CD4-positive, alpha-beta T cell (primary cell): ENCODE measurements at regions not wholly inside any gene's neighbourhood (a gene's known extent, or its start where the extent isn't known, plus 50 kb on each side); places are given as distances from the start of the nearest gene placed in this dataset.

Experiments
- ATAC-seq: fragments of 200-7000 bp; cut with Tn5 transposase; one replicate; pipeline ENCODE4 v1.10.0; 2022; ENCODE audit warnings: mild to moderate bottlenecking; ENCODE audit not compliant: poor library complexity
- CTCF ChIA-PET: fragments of 350-600 bp; sonication (Branson Sonifier 250); formaldehyde crosslinking; loops from one replicate; lab custom pipeline; 2021; ENCODE audit warnings: antibody characterized with exemption, inconsistent platforms; lab: Charles Lee
- POLR2A ChIA-PET: fragments of 350-600 bp; sonication (Branson Sonifier 250); formaldehyde crosslinking; loops from one replicate; lab custom pipeline; 2021; ENCODE audit warnings: antibody characterized with exemption, inconsistent platforms; lab: Charles Lee
- DNase-seq, 14 experiments: peaks; one replicate each; pipeline ENCODE4 v3.0.0-alpha.2; 2013 to 2020; ENCODE audit warnings: mixed read lengths in 2 of 14
- H3K27ac ChIP-seq, 2 donors: one replicate each; pipeline versions ENCODE4 v1.5.1 to v1.7.0; 2013; ENCODE audit warnings: low read length in 2 of 2, low read depth in 1 of 2, mild to moderate bottlenecking in 1 of 2
- H3K27me3 ChIP-seq, 2 experiments: 1 replicate in 1 of 2; 2 replicates in 1 of 2; pipeline versions ENCODE4 v1.6.1 to v1.7.0; 2013; ENCODE audit warnings: low read length in 2 of 2, control low read depth in 1 of 2, mild to moderate bottlenecking in 1 of 2, moderate library complexity in 1 of 2; ENCODE audit not compliant: insufficient read depth in 2 of 2, control insufficient read depth in 1 of 2
- H3K36me3 ChIP-seq: one replicate; pipeline ENCODE4 v1.6.1; 2013; ENCODE audit warnings: low read length, control low read depth; ENCODE audit not compliant: insufficient read depth
- H3K4me1 ChIP-seq: one replicate; pipeline ENCODE4 v1.6.1; 2013; ENCODE audit warnings: low read length, control low read depth; ENCODE audit not compliant: insufficient read depth
- H3K4me3 ChIP-seq: one replicate; pipeline ENCODE4 v1.5.1; 2013; ENCODE audit warnings: mild to moderate bottlenecking, low read length, moderate library complexity
- H3K9me3 ChIP-seq, 2 experiments: 1 replicate in 1 of 2; 2 replicates in 1 of 2; pipeline versions ENCODE4 v1.6.1 to v1.7.0; 2013; ENCODE audit warnings: low read length in 2 of 2, mild to moderate bottlenecking in 2 of 2, control low read depth in 1 of 2, moderate library complexity in 1 of 2; ENCODE audit not compliant: control insufficient read depth in 1 of 2, insufficient read depth in 1 of 2
- H3K27ac Mint-ChIP-seq: one replicate; pipeline ENCODE4 v1.8.0; 2020; ENCODE audit warnings: mixed read lengths
- H3K27me3 Mint-ChIP-seq: one replicate; pipeline ENCODE4 v1.8.0; 2021; ENCODE audit warnings: mixed read lengths
- H3K36me3 Mint-ChIP-seq: one replicate; pipeline ENCODE4 v1.8.0; 2021; ENCODE audit warnings: low read depth, mixed read lengths
- H3K4me1 Mint-ChIP-seq: one replicate; pipeline ENCODE4 v1.8.0; 2021; ENCODE audit warnings: low read depth, mixed read lengths
- H3K4me3 Mint-ChIP-seq: one replicate; pipeline ENCODE4 v1.8.0; 2020; ENCODE audit warnings: mild to moderate bottlenecking, mixed read lengths
- H3K9me3 Mint-ChIP-seq: one replicate; pipeline ENCODE4 v1.8.0; 2020; ENCODE audit warnings: mixed read lengths
- intact Hi-C, 2 experiments: fragments of 100-400 bp; cut with DNase I in 1 of 2; cut with micrococcal nuclease in 1 of 2; formaldehyde crosslinking; loops; one replicate each; pipeline versions ENCODE4 v1.15.1 to v1.9.0; 2023 to 2025; cut with DNase I, micrococcal nuclease
- TF ChIP-seq, protein P1 (sequence below): fragments of 200-600 bp; IDR thresholded peaks from one replicate; pipeline ENCODE4 v1.8.0; 2022; ENCODE audit warnings: antibody characterized with exemption, mild to moderate bottlenecking

GRCh38 chr2:123103902-123104301, 921.2 kb upstream of the CNTNAP5 start:
- ChIA-PET CTCF (no interaction called here), POLR2A (no interaction called here)
- Histone ChIP-seq H3K36me3 (no peaks in the 10 kb centered on the region), H3K4me3 (no peak overlapping the region), H3K4me1 (no peaks in the 10 kb centered on the region), H3K27me3 (no peaks in the 10 kb centered on the region), H3K27ac (no peak overlapping the region), H3K9me3 (peaks cover 0 to 7% of the 10 kb centered on the region in 2 experiments)
- H3K4me1 Mint-ChIP-seq = no peaks in the 10 kb centered on the region
- H3K4me3 Mint-ChIP-seq = no peak overlapping the region
- no peaks in the 10 kb centered on the region for H3K36me3 Mint-ChIP-seq
- ATAC-seq (no peak), DNase-seq (no peak)
- no peak overlapping the region for H3K27ac Mint-ChIP-seq
- H3K27me3 Mint-ChIP-seq = no peaks in the 10 kb centered on the region
- TF ChIP-seq, protein P1, sequence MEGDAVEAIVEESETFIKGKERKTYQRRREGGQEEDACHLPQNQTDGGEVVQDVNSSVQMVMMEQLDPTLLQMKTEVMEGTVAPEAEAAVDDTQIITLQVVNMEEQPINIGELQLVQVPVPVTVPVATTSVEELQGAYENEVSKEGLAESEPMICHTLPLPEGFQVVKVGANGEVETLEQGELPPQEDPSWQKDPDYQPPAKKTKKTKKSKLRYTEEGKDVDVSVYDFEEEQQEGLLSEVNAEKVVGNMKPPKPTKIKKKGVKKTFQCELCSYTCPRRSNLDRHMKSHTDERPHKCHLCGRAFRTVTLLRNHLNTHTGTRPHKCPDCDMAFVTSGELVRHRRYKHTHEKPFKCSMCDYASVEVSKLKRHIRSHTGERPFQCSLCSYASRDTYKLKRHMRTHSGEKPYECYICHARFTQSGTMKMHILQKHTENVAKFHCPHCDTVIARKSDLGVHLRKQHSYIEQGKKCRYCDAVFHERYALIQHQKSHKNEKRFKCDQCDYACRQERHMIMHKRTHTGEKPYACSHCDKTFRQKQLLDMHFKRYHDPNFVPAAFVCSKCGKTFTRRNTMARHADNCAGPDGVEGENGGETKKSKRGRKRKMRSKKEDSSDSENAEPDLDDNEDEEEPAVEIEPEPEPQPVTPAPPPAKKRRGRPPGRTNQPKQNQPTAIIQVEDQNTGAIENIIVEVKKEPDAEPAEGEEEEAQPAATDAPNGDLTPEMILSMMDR = no peak
- H3K9me3 Mint-ChIP-seq = no peaks in the 10 kb centered on the region
- intact Hi-C loops = no loop called here

- no peaks in the 10 kb centered on the region for H3K27me3 Mint-ChIP-seq
- ChIA-PET POLR2A (no interaction called here), CTCF (no interaction called here)
- Histone ChIP-seq H3K27me3 (no peaks in the 10 kb centered on the region), H3K27ac (no peak overlapping the region), H3K4me1 (no peaks in the 10 kb centered on the region), H3K4me3 (no peak overlapping the region), H3K9me3 (peaks cover 4% of the 10 kb centered on the region in 2 experiments), H3K36me3 (no peaks in the 10 kb centered on the region)
- H3K27ac Mint-ChIP-seq = no peak overlapping the region
- intact Hi-C loops = no loop called here
- H3K36me3 Mint-ChIP-seq = no peaks in the 10 kb centered on the region
- H3K4me3 Mint-ChIP-seq = no peak overlapping the region
- TF ChIP-seq, protein P1 = no peak
- DNase-seq (no peak), ATAC-seq (no peak)
- peaks cover 16% of the 10 kb centered on the region for H3K9me3 Mint-ChIP-seq
- H3K4me1 Mint-ChIP-seq = no peaks in the 10 kb centered on the region
These were observed 908.5 kb upstream of the CNTNAP5 start for GRCh38 chr2:123116595-123116994.

GRCh38 chr2:123127236-123127635, 897.9 kb upstream of the CNTNAP5 start:
- ChIA-PET POLR2A (no interaction called here), CTCF (no interaction called here)
- no peak for ATAC-seq
- peaks cover 14% of the 10 kb centered on the region for H3K9me3 Mint-ChIP-seq
- DNase-seq = no peak
- H3K27me3 ChIP-seq = no peaks in the 10 kb centered on the region
- no peak overlapping the region for H3K4me3 Mint-ChIP-seq
- no peaks in the 10 kb centered on the region for H3K36me3 ChIP-seq
- no peaks in the 10 kb centered on the region for H3K36me3 Mint-ChIP-seq
- TF ChIP-seq, protein P1 = no peak
- intact Hi-C loops = no loop called here
- H3K27me3 Mint-ChIP-seq = no peaks in the 10 kb centered on the region
- H3K27ac ChIP-seq = no peak overlapping the region
- no peak overlapping the region for H3K4me3 ChIP-seq
- H3K4me1 ChIP-seq = no peaks in the 10 kb centered on the region
- no peak overlapping the region for H3K27ac Mint-ChIP-seq
- H3K9me3 ChIP-seq = peaks cover 0 to 6% of the 10 kb centered on the region in 2 experiments
- no peaks in the 10 kb centered on the region for H3K4me1 Mint-ChIP-seq
